Fibroblast of mammary gland (primary cell): ENCODE measurements at regions not wholly inside any gene's neighbourhood (a gene's known extent, or its start where the extent isn't known, plus 50 kb on each side); places are given as distances from the start of the nearest gene placed in this dataset.
A peak's percentile ranks its signal among the peaks of the same experiment; 100 is the strongest.

ENCODE experiments used
- DNase-seq: peaks from one replicate; pipeline ENCODE4 v3.0.0-alpha.2; 2010; ENCODE audit warnings: low read depth
- H3K4me3 ChIP-seq: 2 replicates; pipeline ENCODE4 v1.5.1; 2011; ENCODE audit warnings: low read depth, mild to moderate bottlenecking, low read length, moderate library complexity; ENCODE audit not compliant: control insufficient read depth
- CTCF ChIP-seq: conservative IDR thresholded peaks from 2 replicates; pipeline ENCODE4 v1.5.1; 2011; ENCODE audit warnings: low read depth, low read length, inconsistent platforms; ENCODE audit not compliant: control insufficient read depth, insufficient read depth

- no peak overlapping the region for H3K4me3 ChIP-seq
- no peak for TF ChIP-seq CTCF
- no peak for DNase-seq
These were observed 172.0 kb upstream of the ZNF32 start for GRCh38 chr10:43820663-43821062.

- DNase-seq, result no peak
- no peak overlapping the region for H3K4me3 ChIP-seq
- no peak for TF ChIP-seq CTCF
These were observed 171.0 kb upstream of the ZNF32 start for GRCh38 chr10:43819464-43820230.

- no peak overlapping the region for H3K4me3 ChIP-seq
- no peak for DNase-seq
- no peak for TF ChIP-seq CTCF
These were observed 170.0 kb upstream of the ZNF32 start for GRCh38 chr10:43818687-43819086.

- no peak for TF ChIP-seq CTCF
- DNase-seq, result peak; percentile 90
- H3K4me3 ChIP-seq, result no peak overlapping the region
These were observed 168.7 kb upstream of the ZNF32 start for GRCh38 chr10:43817368-43817767.

GRCh38 chr10:43816351-43817321 is 168.0 kb upstream of the ZNF32 start:
- TF ChIP-seq CTCF, result no peak
- no peak overlapping the region for H3K4me3 ChIP-seq
- peak; percentile 97 for DNase-seq

- no peak for TF ChIP-seq CTCF
- no peak for DNase-seq
- no peak overlapping the region for H3K4me3 ChIP-seq
These were observed 166.7 kb upstream of the ZNF32 start for GRCh38 chr10:43815181-43815885.
